DMS53 treated with DMSO at 0.1 percent for 48 hours (cell line): ENCODE measurements at regions not wholly inside any gene's neighbourhood (a gene's known extent, or its start where the extent isn't known, plus 50 kb on each side); places are given as distances from the start of the nearest gene placed in this dataset.
A peak's percentile ranks its signal among the peaks of the same experiment; 100 is the strongest.

Experiments used
- DNase-seq: peaks from one replicate; lab custom pipeline; 2025; ENCODE audit not compliant: unreplicated experiment; lab: John Stamatoyannopoulos, UW

- DNase-seq: no peak
Observed at GRCh38 chr6:11633741-11634509, 96.4 kb downstream of the TMEM170B start.

- DNase-seq: peak; percentile 12
Observed at GRCh38 chr6:11634948-11635347, 97.4 kb downstream of the TMEM170B start.

- DNase-seq: no peak
Observed at GRCh38 chr6:11636121-11636520, 98.6 kb downstream of the TMEM170B start.

- peak; percentile 13 for DNase-seq
Observed at GRCh38 chr6:11637266-11637665, 99.7 kb downstream of the TMEM170B start.

- DNase-seq: no peak
Observed at GRCh38 chr6:11639376-11640235, 102.1 kb downstream of the TMEM170B start.

- DNase-seq: no peak
Observed at GRCh38 chr6:11640486-11640885, 102.9 kb downstream of the TMEM170B start.

GRCh38 chr6:11644071-11644470 lies 106.5 kb downstream of the TMEM170B start:
- DNase-seq: no peak

GRCh38 chr6:11644601-11645000 lies 107.1 kb downstream of the TMEM170B start:
- no peak for DNase-seq

GRCh38 chr6:11645016-11645415 lies 107.5 kb downstream of the TMEM170B start:
- DNase-seq: no peak

GRCh38 chr6:11648436-11648775 lies 110.9 kb downstream of the TMEM170B start:
- DNase-seq: no peak

GRCh38 chr6:11648889-11649288 lies 111.3 kb downstream of the TMEM170B start:
- DNase-seq: no peak

GRCh38 chr6:11650025-11650696 lies 112.6 kb downstream of the TMEM170B start:
- no peak for DNase-seq

- DNase-seq: no peak
Observed at GRCh38 chr6:11650711-11651110, 113.2 kb downstream of the TMEM170B start.

GRCh38 chr6:11653028-11653583 lies 115.6 kb downstream of the TMEM170B start:
- peak; percentile 17 for DNase-seq

GRCh38 chr6:11654876-11655275 lies 117.3 kb downstream of the TMEM170B start:
- no peak for DNase-seq

- DNase-seq: no peak
Observed at GRCh38 chr6:11656491-11656890, 118.9 kb downstream of the TMEM170B start.

GRCh38 chr6:11659757-11660156 lies 118.8 kb downstream of the ADTRP start:
- DNase-seq: no peak

GRCh38 chr6:11662323-11662722 lies 116.3 kb downstream of the ADTRP start:
- no peak for DNase-seq

- DNase-seq: no peak
Observed at GRCh38 chr6:11663519-11663918, 115.1 kb downstream of the ADTRP start.
